ENCODE measurements at regions not wholly inside any gene's neighbourhood (a gene's known extent, or its start where the extent isn't known, plus 50 kb on each side); places are given as distances from the start of the nearest gene placed in this dataset.

DNA sequence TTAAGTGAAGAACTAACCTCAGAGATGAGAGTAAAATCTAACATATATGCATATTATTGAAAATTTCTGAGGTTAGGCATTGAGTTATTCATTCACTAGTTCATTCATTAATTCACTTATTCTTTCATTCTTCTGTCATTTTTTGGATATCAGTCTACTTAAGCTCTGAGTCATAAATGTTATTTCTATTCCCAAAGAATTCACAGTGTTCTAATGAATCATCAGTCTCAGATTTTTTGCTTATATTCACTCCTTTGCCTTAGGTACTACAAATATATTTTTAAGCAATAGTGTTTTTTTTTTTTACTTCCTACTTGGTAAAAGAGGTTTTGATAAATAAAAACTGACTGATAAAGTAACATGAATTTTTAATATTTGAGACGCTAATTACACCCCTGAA lies 95.2 kb upstream of the DKK2 start:
- H3K27me3 ChIP-seq, result no peaks in the 10 kb centered on the region
- H3K27ac ChIP-seq (replicated peaks in 1 of 4), result no peak overlapping the region
- H3K4me3 ChIP-seq, result no peak overlapping the region
- DNase-seq (ENCODE audit: extremely low spot score), result no peak
- intact Hi-C loops (cut with DNase I), result no loop called here
- H3K9me3 ChIP-seq, result no peaks in the 10 kb centered on the region
- no peaks in the 10 kb centered on the region for H3K4me1 ChIP-seq
- TF ChIP-seq POLR2AphosphoS5 (IDR thresholded peaks at IDR 0.05) (no peak), EP300 (IDR thresholded peaks at IDR 0.05) (no peak), CTCF (IDR thresholded peaks at IDR 0.05) (no peak), POLR2A (IDR thresholded peaks at IDR 0.05; ENCODE audit: low read depth) (no peak)
- WGBS, result 92% methylated on average over 1 of the region's 1 CpG
- H3K36me3 ChIP-seq, result no peaks in the 10 kb centered on the region

- no peaks in the 10 kb centered on the region for H3K36me3 ChIP-seq
- H3K4me3 ChIP-seq, result no peak overlapping the region
- H3K27ac ChIP-seq (replicated peaks in 1 of 4), result no peak overlapping the region
- whole genome bisulfite sequencing, result 75% methylated on average over 3 of the region's 3 CpGs
- no peaks in the 10 kb centered on the region for H3K9me3 ChIP-seq
- H3K4me1 ChIP-seq, result no peaks in the 10 kb centered on the region
- no peak for DNase-seq (ENCODE audit: extremely low spot score)
- TF ChIP-seq POLR2AphosphoS5 (IDR thresholded peaks at IDR 0.05) (no peak), EP300 (IDR thresholded peaks at IDR 0.05) (no peak), CTCF (IDR thresholded peaks at IDR 0.05) (no peak)
- intact Hi-C loops (cut with DNase I), result no loop called here
- no peaks in the 10 kb centered on the region for H3K27me3 ChIP-seq
Observed at GRCh38 chr4:107130157-107130556, 94.0 kb upstream of the DKK2 start.

GRCh38 chr4:107129611-107130010 lies 93.5 kb upstream of the DKK2 start:
- H3K9me3 ChIP-seq, result no peaks in the 10 kb centered on the region
- no peaks in the 10 kb centered on the region for H3K36me3 ChIP-seq
- H3K27ac ChIP-seq (replicated peaks in 1 of 4), result no peak overlapping the region
- no peaks in the 10 kb centered on the region for H3K27me3 ChIP-seq
- WGBS, result 68% methylated on average over 1 of the region's 1 CpG
- DNase-seq (ENCODE audit: extremely low spot score), result no peak
- intact Hi-C loops (cut with DNase I), result no loop called here
- no peak for TF ChIP-seq EP300 (IDR thresholded peaks at IDR 0.05)
- no peak for TF ChIP-seq POLR2A (IDR thresholded peaks at IDR 0.05; ENCODE audit: low read depth)
- no peak for TF ChIP-seq POLR2AphosphoS5 (IDR thresholded peaks at IDR 0.05)
- no peak for TF ChIP-seq CTCF (IDR thresholded peaks at IDR 0.05)
- H3K4me1 ChIP-seq, result no peaks in the 10 kb centered on the region
- no peak overlapping the region for H3K4me3 ChIP-seq

GRCh38 chr4:107129076-107129475 lies 93.0 kb upstream of the DKK2 start:
- Histone ChIP-seq H3K9me3 (no peaks in the 10 kb centered on the region), H3K4me3 (no peak overlapping the region), H3K27ac (replicated peaks in 1 of 4) (no peak overlapping the region), H3K27me3 (no peaks in the 10 kb centered on the region), H3K36me3 (no peaks in the 10 kb centered on the region), H3K4me1 (no peaks in the 10 kb centered on the region)
- DNase-seq (ENCODE audit: extremely low spot score), result no peak
- intact Hi-C loops (cut with DNase I), result no loop called here
- TF ChIP-seq POLR2AphosphoS5 (IDR thresholded peaks at IDR 0.05), result no peak
- TF ChIP-seq POLR2A (IDR thresholded peaks at IDR 0.05; ENCODE audit: low read depth), result no peak
- TF ChIP-seq CTCF (IDR thresholded peaks at IDR 0.05), result no peak
- TF ChIP-seq EP300 (IDR thresholded peaks at IDR 0.05), result no peak
- 45% methylated on average over 2 of the region's 2 CpGs for whole genome bisulfite sequencing

GRCh38 chr4:107128116-107128515 lies 92.0 kb upstream of the DKK2 start:
- no peaks in the 10 kb centered on the region for H3K36me3 ChIP-seq
- no peak overlapping the region for H3K4me3 ChIP-seq
- intact Hi-C loops (cut with DNase I), result no loop called here
- no peaks in the 10 kb centered on the region for H3K9me3 ChIP-seq
- no peak overlapping the region for H3K27ac ChIP-seq (replicated peaks in 1 of 4)
- TF ChIP-seq POLR2A (IDR thresholded peaks at IDR 0.05; ENCODE audit: low read depth) (no peak), CTCF (IDR thresholded peaks at IDR 0.05) (no peak), POLR2AphosphoS5 (IDR thresholded peaks at IDR 0.05) (no peak), EP300 (IDR thresholded peaks at IDR 0.05) (no peak)
- no peaks in the 10 kb centered on the region for H3K27me3 ChIP-seq
- whole genome bisulfite sequencing, result 89% methylated on average over 2 of the region's 2 CpGs
- DNase-seq (ENCODE audit: extremely low spot score), result no peak
- H3K4me1 ChIP-seq, result no peaks in the 10 kb centered on the region
